Activated CD4-positive, alpha-beta T cell treated with anti-CD3 and anti-CD28 coated beads, Interleukin-2, amount 50 U/mL, for 4 hours (primary cell): ENCODE measurements at regions not wholly inside any gene's neighbourhood (a gene's known extent, or its start where the extent isn't known, plus 50 kb on each side); places are given as distances from the start of the nearest gene placed in this dataset.

ENCODE experiments used
- DNase-seq, 2 experiments: peaks; one replicate each; pipeline ENCODE4 v3.0.0-alpha.2; 2020

DNA sequence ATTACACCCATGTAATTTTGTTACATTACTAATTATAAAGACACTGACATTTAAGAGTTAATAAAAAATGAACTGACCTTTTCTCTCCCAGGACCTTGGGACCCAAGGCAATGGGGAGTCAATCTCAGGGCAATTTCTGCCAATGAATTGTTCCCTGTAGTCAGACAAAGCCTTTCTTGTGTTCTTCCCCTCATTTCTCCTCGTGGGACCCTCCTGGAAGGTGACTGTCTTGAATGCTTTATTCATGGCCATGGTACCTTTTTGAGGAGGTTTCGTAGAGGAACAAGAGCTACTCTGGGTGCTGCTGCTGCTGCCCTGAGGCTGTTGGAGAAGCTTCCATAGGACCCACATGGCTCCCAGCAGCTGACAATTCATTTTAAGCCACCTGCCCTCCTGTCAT lies 190.3 kb downstream of the SNX18 start:
- DNase-seq = no peak

- DNase-seq = no peak
Measured at GRCh38 chr5:54705994-54706653, 188.6 kb downstream of the SNX18 start.

GRCh38 chr5:54704825-54705224 lies 187.3 kb downstream of the SNX18 start:
- no peak for DNase-seq

- DNase-seq = no peak
Measured at GRCh38 chr5:54704333-54704732, 186.8 kb downstream of the SNX18 start.

GRCh38 chr5:54703565-54704255 lies 186.2 kb downstream of the SNX18 start:
- DNase-seq = no peak

DNA sequence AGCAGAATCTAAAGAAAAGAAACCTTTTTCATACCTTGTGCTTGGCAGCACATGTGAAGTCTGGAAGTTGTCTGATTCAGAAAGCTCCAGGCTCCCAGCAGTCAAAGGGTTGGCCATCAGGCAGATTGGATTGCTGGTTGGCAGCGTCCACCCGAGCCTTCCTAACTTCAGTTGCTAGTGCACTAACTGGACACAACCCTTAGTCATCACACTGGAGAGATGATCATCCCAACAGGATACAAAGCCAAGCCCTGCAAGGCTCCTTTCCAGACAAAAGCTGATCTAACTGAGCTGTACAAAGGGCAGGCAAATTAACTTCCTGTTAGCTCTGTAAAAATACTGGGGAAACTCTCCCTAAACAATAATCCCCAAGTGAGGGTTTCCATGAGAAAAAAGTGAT lies 185.6 kb downstream of the SNX18 start:
- no peak for DNase-seq

- DNase-seq = no peak
Measured at GRCh38 chr5:54702470-54702869, 184.9 kb downstream of the SNX18 start.

GRCh38 chr5:54700986-54701578 lies 183.5 kb downstream of the SNX18 start:
- DNase-seq = no peak

DNA sequence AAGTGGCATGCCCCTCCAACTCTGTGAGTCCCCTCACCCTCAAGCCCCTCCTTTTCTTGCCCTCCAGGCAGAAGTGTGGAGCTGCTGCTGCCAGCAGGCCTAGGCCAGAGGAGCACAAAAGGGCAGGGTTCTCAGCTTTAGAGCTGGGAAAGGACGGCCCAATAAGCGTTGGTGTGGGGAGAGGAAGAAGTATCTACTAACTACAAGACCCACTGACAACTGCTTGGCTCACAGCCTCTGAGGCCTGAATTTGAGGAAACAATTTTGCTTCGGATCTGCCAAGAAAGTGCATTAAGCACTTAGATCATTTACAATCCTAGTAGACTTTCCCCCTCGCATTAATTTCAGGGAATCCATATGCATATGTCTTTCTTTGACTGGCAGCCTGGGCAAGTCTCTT lies 179.4 kb downstream of the SNX18 start:
- DNase-seq = no peak

- no peak for DNase-seq
Measured at GRCh38 chr5:54696346-54696745, 178.8 kb downstream of the SNX18 start.

- DNase-seq = no peak
Measured at GRCh38 chr5:54695198-54695966, 177.8 kb downstream of the SNX18 start.

- DNase-seq = no peak
Measured at GRCh38 chr5:54693936-54694657, 176.5 kb downstream of the SNX18 start.

DNA sequence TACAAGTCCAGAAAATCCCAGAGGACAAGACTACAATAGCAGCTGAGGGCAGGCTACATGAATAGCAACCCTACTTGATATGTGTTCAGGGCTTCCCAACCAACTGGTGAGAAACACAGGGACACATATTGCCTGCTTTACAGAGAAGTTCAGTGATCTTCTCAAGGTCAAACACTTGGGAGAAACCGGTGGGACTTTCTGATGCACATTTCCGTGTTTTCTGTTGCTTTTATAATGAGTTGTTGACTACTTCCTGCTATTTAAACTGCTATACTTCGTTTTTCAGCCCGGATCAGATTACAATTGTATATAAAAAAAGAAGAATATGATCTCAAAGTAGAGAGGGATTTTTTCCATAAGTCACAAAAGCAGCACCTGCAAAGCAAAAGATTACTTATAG lies 175.1 kb downstream of the SNX18 start:
- no peak for DNase-seq

GRCh38 chr5:54691656-54692055 lies 174.1 kb downstream of the SNX18 start:
- DNase-seq = no peak

GRCh38 chr5:54689411-54690251 lies 172.1 kb downstream of the SNX18 start:
- DNase-seq = no peak

- DNase-seq = no peak
Measured at GRCh38 chr5:54680998-54681397, 163.4 kb downstream of the SNX18 start.

DNA sequence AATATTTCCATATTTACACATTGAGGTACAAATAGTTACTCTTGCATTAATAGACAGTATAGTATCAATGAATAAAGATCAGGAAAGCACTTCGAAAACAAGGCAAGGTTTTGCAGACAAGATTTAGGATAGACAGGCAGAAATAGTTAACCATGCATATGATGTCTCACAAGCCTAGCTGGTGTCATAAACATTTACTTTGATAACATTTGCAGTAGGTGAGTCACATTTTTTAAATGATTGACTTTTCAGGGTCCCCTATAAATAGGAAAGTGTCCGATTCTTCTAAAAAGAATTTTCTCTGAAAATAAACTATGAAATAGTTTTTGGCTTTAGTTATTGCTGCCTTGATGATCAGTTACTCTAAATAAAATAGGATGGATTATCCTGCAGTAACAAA lies 162.1 kb downstream of the SNX18 start:
- DNase-seq = no peak

GRCh38 chr5:54678737-54679136 lies 161.2 kb downstream of the SNX18 start:
- no peak for DNase-seq

- no peak for DNase-seq
Measured at GRCh38 chr5:54676481-54677340, 159.2 kb downstream of the SNX18 start.

GRCh38 chr5:54673523-54674225 lies 156.1 kb downstream of the SNX18 start:
- no peak for DNase-seq
